Panc1 (cell line): ENCODE measurements at regions not wholly inside any gene's neighbourhood (a gene's known extent, or its start where the extent isn't known, plus 50 kb on each side); places are given as distances from the start of the nearest gene placed in this dataset.

Experiments
- POLR2AphosphoS5 ChIP-seq: IDR thresholded peaks from 2 replicates; pipeline ENCODE4 v1.6.1; 2012; ENCODE audit warnings: mild to moderate bottlenecking, low read depth, low read length, moderate library complexity
- SIN3A ChIP-seq: IDR thresholded peaks from 2 replicates; pipeline ENCODE4 v1.6.1; 2012; ENCODE audit warnings: low read depth, mild to moderate bottlenecking, low read length, moderate library complexity, borderline replicate concordance; ENCODE audit not compliant: insufficient read depth
- TCF7L2 ChIP-seq: IDR thresholded peaks from 2 replicates; pipeline ENCODE4 v1.6.1; 2011; ENCODE audit warnings: mild to moderate bottlenecking, low read depth, low read length, inconsistent platforms
- TF ChIP-seq, protein P1 (sequence below): fragments of 450-650 bp; IDR thresholded peaks from 2 replicates; pipeline ENCODE4 v1.5.1; 2017; ENCODE audit warnings: mild to moderate bottlenecking
- TF ChIP-seq, protein P2 (sequence below), 2 experiments: IDR thresholded peaks; 2 replicates each; pipeline ENCODE4 v1.6.1; 2011 to 2012; ENCODE audit warnings: low read depth in 2 of 2, control low read depth in 1 of 2, low read length in 1 of 2, mild to moderate bottlenecking in 1 of 2, moderate library complexity in 1 of 2; ENCODE audit not compliant: insufficient read depth in 1 of 2

DNA sequence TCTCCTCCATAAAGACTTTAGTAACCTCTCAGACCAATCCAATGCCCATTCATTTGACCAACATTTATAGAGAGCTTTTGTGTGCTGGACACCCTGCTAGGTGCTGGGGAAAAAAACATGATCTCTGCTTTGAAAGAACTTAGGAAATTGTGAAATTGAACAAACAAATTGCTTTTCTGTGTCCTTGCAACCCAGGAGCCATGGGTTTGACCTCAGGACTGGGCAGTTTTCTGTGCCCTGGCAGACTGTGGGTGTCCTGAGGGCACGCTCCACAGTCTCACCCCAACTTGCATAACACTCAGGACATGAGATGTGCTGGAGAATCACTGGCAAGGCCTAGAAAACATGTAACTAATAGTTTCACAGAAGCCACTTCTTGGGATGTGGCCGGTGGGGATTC is 429.1 kb upstream of the ZMIZ1 start:
- TF ChIP-seq, protein P1, sequence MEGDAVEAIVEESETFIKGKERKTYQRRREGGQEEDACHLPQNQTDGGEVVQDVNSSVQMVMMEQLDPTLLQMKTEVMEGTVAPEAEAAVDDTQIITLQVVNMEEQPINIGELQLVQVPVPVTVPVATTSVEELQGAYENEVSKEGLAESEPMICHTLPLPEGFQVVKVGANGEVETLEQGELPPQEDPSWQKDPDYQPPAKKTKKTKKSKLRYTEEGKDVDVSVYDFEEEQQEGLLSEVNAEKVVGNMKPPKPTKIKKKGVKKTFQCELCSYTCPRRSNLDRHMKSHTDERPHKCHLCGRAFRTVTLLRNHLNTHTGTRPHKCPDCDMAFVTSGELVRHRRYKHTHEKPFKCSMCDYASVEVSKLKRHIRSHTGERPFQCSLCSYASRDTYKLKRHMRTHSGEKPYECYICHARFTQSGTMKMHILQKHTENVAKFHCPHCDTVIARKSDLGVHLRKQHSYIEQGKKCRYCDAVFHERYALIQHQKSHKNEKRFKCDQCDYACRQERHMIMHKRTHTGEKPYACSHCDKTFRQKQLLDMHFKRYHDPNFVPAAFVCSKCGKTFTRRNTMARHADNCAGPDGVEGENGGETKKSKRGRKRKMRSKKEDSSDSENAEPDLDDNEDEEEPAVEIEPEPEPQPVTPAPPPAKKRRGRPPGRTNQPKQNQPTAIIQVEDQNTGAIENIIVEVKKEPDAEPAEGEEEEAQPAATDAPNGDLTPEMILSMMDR: no peak
- TF ChIP-seq POLR2AphosphoS5 (no peak), SIN3A (no peak), TCF7L2 (no peak)
- TF ChIP-seq, protein P2, sequence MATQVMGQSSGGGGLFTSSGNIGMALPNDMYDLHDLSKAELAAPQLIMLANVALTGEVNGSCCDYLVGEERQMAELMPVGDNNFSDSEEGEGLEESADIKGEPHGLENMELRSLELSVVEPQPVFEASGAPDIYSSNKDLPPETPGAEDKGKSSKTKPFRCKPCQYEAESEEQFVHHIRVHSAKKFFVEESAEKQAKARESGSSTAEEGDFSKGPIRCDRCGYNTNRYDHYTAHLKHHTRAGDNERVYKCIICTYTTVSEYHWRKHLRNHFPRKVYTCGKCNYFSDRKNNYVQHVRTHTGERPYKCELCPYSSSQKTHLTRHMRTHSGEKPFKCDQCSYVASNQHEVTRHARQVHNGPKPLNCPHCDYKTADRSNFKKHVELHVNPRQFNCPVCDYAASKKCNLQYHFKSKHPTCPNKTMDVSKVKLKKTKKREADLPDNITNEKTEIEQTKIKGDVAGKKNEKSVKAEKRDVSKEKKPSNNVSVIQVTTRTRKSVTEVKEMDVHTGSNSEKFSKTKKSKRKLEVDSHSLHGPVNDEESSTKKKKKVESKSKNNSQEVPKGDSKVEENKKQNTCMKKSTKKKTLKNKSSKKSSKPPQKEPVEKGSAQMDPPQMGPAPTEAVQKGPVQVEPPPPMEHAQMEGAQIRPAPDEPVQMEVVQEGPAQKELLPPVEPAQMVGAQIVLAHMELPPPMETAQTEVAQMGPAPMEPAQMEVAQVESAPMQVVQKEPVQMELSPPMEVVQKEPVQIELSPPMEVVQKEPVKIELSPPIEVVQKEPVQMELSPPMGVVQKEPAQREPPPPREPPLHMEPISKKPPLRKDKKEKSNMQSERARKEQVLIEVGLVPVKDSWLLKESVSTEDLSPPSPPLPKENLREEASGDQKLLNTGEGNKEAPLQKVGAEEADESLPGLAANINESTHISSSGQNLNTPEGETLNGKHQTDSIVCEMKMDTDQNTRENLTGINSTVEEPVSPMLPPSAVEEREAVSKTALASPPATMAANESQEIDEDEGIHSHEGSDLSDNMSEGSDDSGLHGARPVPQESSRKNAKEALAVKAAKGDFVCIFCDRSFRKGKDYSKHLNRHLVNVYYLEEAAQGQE (IDR thresholded peaks at IDR 0.05; ENCODE audit: insufficient read depth in 1 of 2, low read depth in 2 of 2, low read length in 1 of 2): no peak
